Activated CD4-positive, alpha-beta T cell treated with anti-CD3 and anti-CD28 coated beads, Interleukin-2, amount 10 ng/mL, durations not matched to agents 7 days and 5 days (primary cell): ENCODE measurements at regions not wholly inside any gene's neighbourhood (a gene's known extent, or its start where the extent isn't known, plus 50 kb on each side); places are given as distances from the start of the nearest gene placed in this dataset.
"Not testable (repeated sequence)": the region's sequence is repeated elsewhere in the genome, so short reads cannot be mapped to it uniquely, and the experiment has no call there.

Experiments used
- CTCF ChIA-PET: fragments of 350-600 bp; sonication (Branson Sonifier 250); formaldehyde crosslinking; loops from one replicate; lab custom pipeline; 2021; ENCODE audit warnings: antibody characterized with exemption; lab: Charles Lee
- POLR2A ChIA-PET: fragments of 350-600 bp; sonication (Branson Sonifier 250); formaldehyde crosslinking; loops from one replicate; lab custom pipeline; 2021; ENCODE audit warnings: antibody characterized with exemption; lab: Charles Lee
- DNase-seq: peaks from one replicate; pipeline ENCODE4 v3.0.0-alpha.2; 2020
- H3K27ac Mint-ChIP-seq: one replicate; pipeline ENCODE4 v1.8.0; 2021; ENCODE audit warnings: mild to moderate bottlenecking, moderate library complexity, mixed read lengths
- H3K27me3 Mint-ChIP-seq: one replicate; pipeline ENCODE4 v1.8.0; 2021; ENCODE audit warnings: mixed read lengths
- H3K36me3 Mint-ChIP-seq: one replicate; pipeline ENCODE4 v1.8.0; 2021; ENCODE audit warnings: low read depth, mixed read lengths
- H3K4me1 Mint-ChIP-seq: one replicate; pipeline ENCODE4 v1.8.0; 2021; ENCODE audit warnings: mixed read lengths
- H3K4me3 Mint-ChIP-seq: one replicate; pipeline ENCODE4 v1.8.0; 2021; ENCODE audit warnings: mild to moderate bottlenecking, moderate library complexity, mixed read lengths
- H3K9me3 Mint-ChIP-seq: one replicate; pipeline ENCODE4 v1.8.0; 2021; ENCODE audit warnings: mixed read lengths

- POLR2A ChIA-PET, result no interaction called here
These were observed 82.6 kb upstream of the EDEM3 start for GRCh38 chr1:184836934-184837895.

GRCh38 chr1:184836141-184836540, 81.5 kb upstream of the EDEM3 start:
- Mint-ChIP-seq H3K27me3 (no peaks in the 10 kb centered on the region), H3K27ac (no peak overlapping the region), H3K4me3 (no peak overlapping the region), H3K9me3 (no peaks in the 10 kb centered on the region), H3K36me3 (peaks cover 52% of the 10 kb centered on the region), H3K4me1 (peaks cover 12% of the 10 kb centered on the region)
- CTCF ChIA-PET, result no interaction called here
- POLR2A ChIA-PET, result no interaction called here
- no peak for DNase-seq

More at GRCh38 chr1:184836934-184837895, 82.6 kb upstream of the EDEM3 start:
- peaks cover 2% of the 10 kb centered on the region for H3K9me3 Mint-ChIP-seq
- peaks cover 22% of the 10 kb centered on the region for H3K4me1 Mint-ChIP-seq
- H3K27me3 Mint-ChIP-seq, result no peaks in the 10 kb centered on the region
- H3K27ac Mint-ChIP-seq, result no peak overlapping the region
- H3K36me3 Mint-ChIP-seq, result peaks cover 47% of the 10 kb centered on the region
- CTCF ChIA-PET, result interaction anchor here (0.9 kb wide), 2 partner anchors 9 to 30 kb away, joined by 3 read pairs; no protein-coding TSS in a partner anchor
- H3K4me3 Mint-ChIP-seq, result no peak overlapping the region
- no peak for DNase-seq

- peaks cover 62% of the 10 kb centered on the region for H3K36me3 Mint-ChIP-seq
- H3K9me3 Mint-ChIP-seq, POLR2A ChIA-PET: not testable (repeated sequence)
These were observed 79.3 kb upstream of the EDEM3 start for GRCh38 chr1:184833994-184834393.

GRCh38 chr1:184832517-184832916, 77.9 kb upstream of the EDEM3 start:
- ChIA-PET POLR2A (no interaction called here), CTCF (interaction anchor here (0.7 to 1.5 kb wide), 4 partner anchors 10 to 48 kb away, joined by 3 to 5 read pairs (median 4); no protein-coding TSS in a partner anchor)
- no peak for DNase-seq
- no peaks in the 10 kb centered on the region for H3K9me3 Mint-ChIP-seq
- H3K4me1 Mint-ChIP-seq, result no peaks in the 10 kb centered on the region
- no peak overlapping the region for H3K27ac Mint-ChIP-seq
- H3K27me3 Mint-ChIP-seq, result no peaks in the 10 kb centered on the region
- H3K4me3 Mint-ChIP-seq, result no peak overlapping the region
- H3K36me3 Mint-ChIP-seq, result peaks cover 54% of the 10 kb centered on the region

More at GRCh38 chr1:184833994-184834393, 79.3 kb upstream of the EDEM3 start:
- CTCF ChIA-PET, result interaction anchor here (1.5 kb wide), 1 partner anchor 11 kb away, joined by 4 read pairs; no protein-coding TSS in a partner anchor
- DNase-seq, H3K27me3 Mint-ChIP-seq, H3K4me3 Mint-ChIP-seq, H3K4me1 Mint-ChIP-seq, H3K27ac Mint-ChIP-seq: not testable (repeated sequence)

GRCh38 chr1:184829496-184829895, 74.8 kb upstream of the EDEM3 start:
- peaks cover 46% of the 10 kb centered on the region for H3K36me3 Mint-ChIP-seq
- H3K9me3 Mint-ChIP-seq, H3K27me3 Mint-ChIP-seq, POLR2A ChIA-PET, DNase-seq, H3K4me3 Mint-ChIP-seq, H3K27ac Mint-ChIP-seq, H3K4me1 Mint-ChIP-seq: not testable (repeated sequence)
- CTCF ChIA-PET, result interaction anchor here (1.5 to 2.8 kb wide), 2 partner anchors 21 to 24 kb away, joined by 4 to 16 read pairs; no protein-coding TSS in a partner anchor

GRCh38 chr1:184828369-184828717, 73.7 kb upstream of the EDEM3 start:
- POLR2A ChIA-PET, result no interaction called here
- Mint-ChIP-seq H3K27ac (no peak overlapping the region), H3K27me3 (no peaks in the 10 kb centered on the region), H3K36me3 (peaks cover 51% of the 10 kb centered on the region), H3K4me1 (peaks cover 1% of the 10 kb centered on the region), H3K9me3 (no peaks in the 10 kb centered on the region), H3K4me3 (no peak overlapping the region)
- CTCF ChIA-PET, result interaction anchor here (0.7 to 2.8 kb wide), 3 partner anchors 9 to 96 kb away, joined by 3 to 16 read pairs (median 3); no protein-coding TSS in a partner anchor
- no peak for DNase-seq

GRCh38 chr1:184827600-184828368, 73.1 kb upstream of the EDEM3 start:
- H3K36me3 Mint-ChIP-seq, result peaks cover 52% of the 10 kb centered on the region
- H3K27ac Mint-ChIP-seq, result no peak overlapping the region
- POLR2A ChIA-PET, result no interaction called here
- H3K4me3 Mint-ChIP-seq, result no peak overlapping the region
- CTCF ChIA-PET, result interaction anchor here (0.7 to 2.8 kb wide), 3 partner anchors 9 to 95 kb away, joined by 3 to 16 read pairs (median 3); no protein-coding TSS in a partner anchor
- H3K4me1 Mint-ChIP-seq, result peaks cover 1% of the 10 kb centered on the region
- H3K27me3 Mint-ChIP-seq, result no peaks in the 10 kb centered on the region
- H3K9me3 Mint-ChIP-seq, result no peaks in the 10 kb centered on the region
- DNase-seq, result no peak

GRCh38 chr1:184826001-184826400, 71.3 kb upstream of the EDEM3 start:
- Mint-ChIP-seq H3K27ac (no peak overlapping the region), H3K4me1 (peaks cover 1% of the 10 kb centered on the region), H3K4me3 (no peak overlapping the region), H3K9me3 (no peaks in the 10 kb centered on the region), H3K27me3 (no peaks in the 10 kb centered on the region), H3K36me3 (peaks cover 53% of the 10 kb centered on the region)
- ChIA-PET POLR2A (interaction anchor here (0.6 kb wide), 1 partner anchor 110 kb away, joined by 3 read pairs; no protein-coding TSS in a partner anchor), CTCF (no interaction called here)
- DNase-seq, result no peak

GRCh38 chr1:184825571-184825970, 70.9 kb upstream of the EDEM3 start:
- no peak overlapping the region for H3K27ac Mint-ChIP-seq
- H3K4me3 Mint-ChIP-seq, result no peak overlapping the region
- no peak for DNase-seq
- H3K27me3 Mint-ChIP-seq, result no peaks in the 10 kb centered on the region
- POLR2A ChIA-PET, result interaction anchor here (0.6 kb wide), 1 partner anchor 111 kb away, joined by 3 read pairs; no protein-coding TSS in a partner anchor
- H3K4me1 Mint-ChIP-seq, result peaks cover 1% of the 10 kb centered on the region
- no peaks in the 10 kb centered on the region for H3K9me3 Mint-ChIP-seq
- H3K36me3 Mint-ChIP-seq, result peaks cover 58% of the 10 kb centered on the region
- CTCF ChIA-PET, result no interaction called here

GRCh38 chr1:184824691-184825323, 70.1 kb upstream of the EDEM3 start:
- no peak overlapping the region for H3K4me3 Mint-ChIP-seq
- H3K4me1 Mint-ChIP-seq, result peaks cover 1% of the 10 kb centered on the region
- no peaks in the 10 kb centered on the region for H3K9me3 Mint-ChIP-seq
- no peaks in the 10 kb centered on the region for H3K27me3 Mint-ChIP-seq
- POLR2A ChIA-PET, result no interaction called here
- DNase-seq, result no peak
- CTCF ChIA-PET, result no interaction called here
- no peak overlapping the region for H3K27ac Mint-ChIP-seq
- H3K36me3 Mint-ChIP-seq, result peaks cover 55% of the 10 kb centered on the region

- POLR2A ChIA-PET, result no interaction called here
- peaks cover 1% of the 10 kb centered on the region for H3K4me1 Mint-ChIP-seq
- CTCF ChIA-PET, result interaction anchor here (0.7 to 1.3 kb wide), 3 partner anchors 10 to 71 kb away, joined by 3 to 4 read pairs (median 3); no protein-coding TSS in a partner anchor
These were observed 68.4 kb upstream of the EDEM3 start for GRCh38 chr1:184823080-184823479.

GRCh38 chr1:184822267-184822666, 67.6 kb upstream of the EDEM3 start:
- Mint-ChIP-seq H3K36me3 (peaks cover 74% of the 10 kb centered on the region), H3K4me1 (peaks cover 1% of the 10 kb centered on the region), H3K27me3 (no peaks in the 10 kb centered on the region), H3K4me3 (no peak overlapping the region), H3K27ac (no peak overlapping the region), H3K9me3 (peaks cover 4% of the 10 kb centered on the region)
- DNase-seq, result no peak
- ChIA-PET POLR2A (no interaction called here), CTCF (interaction anchor here (0.8 to 1.4 kb wide), 4 partner anchors 11 to 71 kb away, joined by 3 to 4 read pairs (median 3); no protein-coding TSS in a partner anchor)

More at GRCh38 chr1:184823080-184823479, 68.4 kb upstream of the EDEM3 start:
- Mint-ChIP-seq H3K27me3 (no peaks in the 10 kb centered on the region), H3K4me3 (no peak overlapping the region), H3K9me3 (peaks cover 2% of the 10 kb centered on the region), H3K36me3 (peaks cover 67% of the 10 kb centered on the region), H3K27ac (no peak overlapping the region)
- no peak for DNase-seq
